GM23248 (cell line): ENCODE measurements at regions not wholly inside any gene's neighbourhood (a gene's known extent, or its start where the extent isn't known, plus 50 kb on each side); places are given as distances from the start of the nearest gene placed in this dataset.
"Not testable (repeated sequence)": the region's sequence is repeated elsewhere in the genome, so short reads cannot be mapped to it uniquely, and the experiment has no call there.

Experiments used
- DNase-seq: peaks from one replicate; pipeline ENCODE4 v3.0.0-alpha.2; 2015
- H2AFZ ChIP-seq: fragments of 200-600 bp; sonication (generic); 2 replicates; pipeline ENCODE4 v1.6.1; 2016; ENCODE audit warnings: antibody characterized with exemption
- H3F3A ChIP-seq: fragments of 200-600 bp; sonication (generic); 2 replicates; pipeline ENCODE4 v1.6.1; 2016; ENCODE audit warnings: mild to moderate bottlenecking, antibody characterized with exemption, mixed run types; ENCODE audit not compliant: insufficient read depth
- H3K27ac ChIP-seq: fragments of 200-600 bp; sonication (generic); 2 replicates; pipeline ENCODE4 v1.5.1; 2016; ENCODE audit warnings: mild to moderate bottlenecking
- H3K27me3 ChIP-seq: fragments of 200-600 bp; sonication (generic); replicated peaks from 2 replicates; pipeline ENCODE4 v1.6.1; 2016; ENCODE audit warnings: mild to moderate bottlenecking; ENCODE audit not compliant: insufficient read depth
- H3K36me3 ChIP-seq: fragments of 200-600 bp; sonication (generic); 2 replicates; pipeline ENCODE4 v1.6.1; 2016; ENCODE audit warnings: low read depth, mild to moderate bottlenecking
- H3K4me1 ChIP-seq: fragments of 200-600 bp; sonication (generic); 2 replicates; pipeline ENCODE4 v1.6.1; 2016; ENCODE audit warnings: mild to moderate bottlenecking; ENCODE audit not compliant: insufficient read depth
- H3K4me2 ChIP-seq: fragments of 200-600 bp; sonication (generic); one replicate; pipeline ENCODE4 v1.6.1; 2016; ENCODE audit warnings: mild to moderate bottlenecking; ENCODE audit not compliant: unreplicated experiment
- H3K4me3 ChIP-seq: fragments of 200-600 bp; sonication (generic); 2 replicates; pipeline ENCODE4 v1.5.1; 2016; ENCODE audit warnings: mild to moderate bottlenecking
- H3K79me2 ChIP-seq: fragments of 200-600 bp; sonication (generic); 2 replicates; pipeline ENCODE4 v1.6.1; 2016; ENCODE audit warnings: mild to moderate bottlenecking; ENCODE audit not compliant: insufficient read depth
- H3K9ac ChIP-seq: fragments of 200-600 bp; sonication (generic); 2 replicates; pipeline ENCODE4 v1.6.1; 2016; ENCODE audit warnings: mild to moderate bottlenecking
- H3K9me2 ChIP-seq: fragments of 200-600 bp; sonication (generic); 2 replicates; pipeline ENCODE4 v1.6.1; 2016; ENCODE audit warnings: mixed run types, mild to moderate bottlenecking, moderate library complexity; ENCODE audit not compliant: insufficient read depth
- H3K9me3 ChIP-seq: fragments of 200-600 bp; sonication (generic); one replicate; pipeline ENCODE4 v1.6.1; 2017; ENCODE audit warnings: low read depth
- H4K20me1 ChIP-seq: fragments of 200-600 bp; sonication (generic); 2 replicates; pipeline ENCODE4 v1.6.0; 2016; ENCODE audit not compliant: insufficient read depth
- EZH2 ChIP-seq: fragments of 200-600 bp; sonication (generic); IDR thresholded peaks from 2 replicates; pipeline ENCODE4 v1.6.1; 2018; ENCODE audit warnings: antibody characterized with exemption, mild to moderate bottlenecking; ENCODE audit not compliant: insufficient read depth, poor library complexity, severe bottlenecking
- EZH2phosphoT487 ChIP-seq: fragments of 200-600 bp; sonication (generic); IDR thresholded peaks from 2 replicates; pipeline ENCODE4 v1.6.1; 2018; ENCODE audit warnings: antibody characterized with exemption, moderate library complexity, mild to moderate bottlenecking, low read depth; ENCODE audit not compliant: insufficient read depth
- WGBS, 2 experiments: methylation state at CpG; one replicate each; pipeline ENCODE4 v1.1.6; 2015 to 2017; ENCODE audit warnings: low lambda C conversion rate in 2 of 2, low coverage in 1 of 2; ENCODE audit errors: missing lambda C conversion rate in 2 of 2; 5-methylcytosine and 5-hydroxymethylcytosine counted together
- in situ Hi-C: fragments of 300-500 bp; cut with MboI; formaldehyde crosslinking; loops from 2 replicates; pipeline ENCODE4 v1.15.0; 2020

GRCh38 chr4:177191991-177192390, 117.7 kb upstream of the NEIL3 start:
- Histone ChIP-seq H3K27ac (no peak overlapping the region), H3K9me2 (no peaks in the 10 kb centered on the region), H2AFZ (no peak overlapping the region), H4K20me1 (no peaks in the 10 kb centered on the region), H3K36me3 (no peaks in the 10 kb centered on the region), H3K27me3 (no peaks in the 10 kb centered on the region), H3F3A (0 out of 2 replicates have a peak, but pooled peaks cover 3% of the 10 kb centered on the region), H3K9ac (no peak overlapping the region), H3K79me2 (no peaks in the 10 kb centered on the region), H3K4me3 (no peak overlapping the region), H3K9me3 (no peaks in the 10 kb centered on the region), H3K4me2 (no peak overlapping the region), H3K4me1 (peaks cover 11% of the 10 kb centered on the region)
- no peak for TF ChIP-seq EZH2
- TF ChIP-seq EZH2phosphoT487, result no peak
- DNase-seq, result no peak
- 90% methylated on average over 7 of the region's 7 CpGs for WGBS, 2 experiments
- in situ Hi-C loops, result no loop called here

- H3K4me3 ChIP-seq, in situ Hi-C loops, DNase-seq, H3K36me3 ChIP-seq, H4K20me1 ChIP-seq, H3K79me2 ChIP-seq, H2AFZ ChIP-seq, H3K27ac ChIP-seq, H3K4me2 ChIP-seq, H3F3A ChIP-seq, H3K27me3 ChIP-seq, H3K9me2 ChIP-seq, H3K9me3 ChIP-seq, H3K9ac ChIP-seq: not testable (repeated sequence)
- 88 to 93% methylated on average over 10 to 35 of the region's 47 CpGs for WGBS, 2 experiments
- H3K4me1 ChIP-seq, result peaks cover 11% of the 10 kb centered on the region
Observed at GRCh38 chr4:177193024-177193715, 116.5 kb upstream of the NEIL3 start.

- no peak overlapping the region for H3K9ac ChIP-seq
- WGBS, 2 experiments, result 60 to 75% methylated on average over 7 of the region's 7 CpGs
- H4K20me1 ChIP-seq, result no peaks in the 10 kb centered on the region
- no peaks in the 10 kb centered on the region for H3K36me3 ChIP-seq
- no peak overlapping the region for H3K4me3 ChIP-seq
- TF ChIP-seq EZH2 (no peak), EZH2phosphoT487 (no peak)
- H2AFZ ChIP-seq, result peak overlapping the region; percentile 42
- no peaks in the 10 kb centered on the region for H3K9me2 ChIP-seq
- in situ Hi-C loops, result no loop called here
- peak overlapping the region; percentile 42 for H3K4me2 ChIP-seq
- peak; percentile 41 for DNase-seq
- H3K79me2 ChIP-seq, result no peaks in the 10 kb centered on the region
- no peak overlapping the region for H3K27ac ChIP-seq
- H3K4me1 ChIP-seq, result peaks cover 11% of the 10 kb centered on the region
- H3K9me3 ChIP-seq, result no peaks in the 10 kb centered on the region
- H3K27me3 ChIP-seq, result no peaks in the 10 kb centered on the region
- H3F3A ChIP-seq, result 0 out of 2 replicates have a peak, but pooled peaks cover 3% of the 10 kb centered on the region
Observed at GRCh38 chr4:177194906-177195305, 114.8 kb upstream of the NEIL3 start.

- Histone ChIP-seq H3K79me2 (no peaks in the 10 kb centered on the region), H3F3A (0 out of 2 replicates have a peak, but pooled peaks cover 3% of the 10 kb centered on the region), H3K4me1 (no peaks in the 10 kb centered on the region), H4K20me1 (no peaks in the 10 kb centered on the region), H3K9me3 (no peaks in the 10 kb centered on the region), H3K27me3 (no peaks in the 10 kb centered on the region), H2AFZ (no peak overlapping the region), H3K4me2 (no peak overlapping the region), H3K4me3 (no peak overlapping the region), H3K27ac (no peak overlapping the region), H3K36me3 (no peaks in the 10 kb centered on the region), H3K9me2 (no peaks in the 10 kb centered on the region), H3K9ac (no peak overlapping the region)
- no peak for DNase-seq
- in situ Hi-C loops, result no loop called here
- TF ChIP-seq EZH2, result no peak
- no peak for TF ChIP-seq EZH2phosphoT487
- WGBS, 2 experiments, result 70 to 75% methylated on average over 2 of the region's 2 CpGs
Observed at GRCh38 chr4:177196615-177197014, 113.1 kb upstream of the NEIL3 start.

GRCh38 chr4:177201614-177202013, 108.1 kb upstream of the NEIL3 start:
- H4K20me1 ChIP-seq, result no peaks in the 10 kb centered on the region
- H3K27me3 ChIP-seq, result no peaks in the 10 kb centered on the region
- no peak for DNase-seq
- H3K79me2 ChIP-seq, result no peaks in the 10 kb centered on the region
- H3K4me2 ChIP-seq, result no peak overlapping the region
- TF ChIP-seq EZH2phosphoT487, result no peak
- TF ChIP-seq EZH2, result no peak
- no peak overlapping the region for H3K4me3 ChIP-seq
- no peaks in the 10 kb centered on the region for H3F3A ChIP-seq
- in situ Hi-C loops, result no loop called here
- H3K9ac ChIP-seq, result no peak overlapping the region
- no peak overlapping the region for H3K27ac ChIP-seq
- no peak overlapping the region for H2AFZ ChIP-seq
- H3K4me1 ChIP-seq, result no peaks in the 10 kb centered on the region
- H3K9me3 ChIP-seq, result no peaks in the 10 kb centered on the region
- no peaks in the 10 kb centered on the region for H3K36me3 ChIP-seq
- WGBS, 2 experiments, result 52 to 59% methylated on average over 1 of the region's 1 CpG
- no peaks in the 10 kb centered on the region for H3K9me2 ChIP-seq
